WTC11 (cell line): ENCODE measurements at regions not wholly inside any gene's neighbourhood (a gene's known extent, or its start where the extent isn't known, plus 50 kb on each side); places are given as distances from the start of the nearest gene placed in this dataset.

ENCODE experiments used
- ATAC-seq: fragments of 200-7000 bp; cut with Tn5 transposase; 2 replicates; pipeline ENCODE4 v1.10.0; 2021; ENCODE audit warnings: mild to moderate bottlenecking, moderate library complexity
- CTCF ChIA-PET: fragments of 300-600 bp; sonication (Branson Sonifier 250); formaldehyde crosslinking; loops from one replicate; lab custom pipeline; 2021; ENCODE audit warnings: antibody characterized with exemption; lab: Charles Lee
- POLR2A ChIA-PET: fragments of 350-600 bp; sonication (Branson Sonifier 250); formaldehyde crosslinking; loops from one replicate; lab custom pipeline; 2021; ENCODE audit warnings: antibody characterized with exemption; lab: Charles Lee
- DNase-seq: peaks from one replicate; pipeline ENCODE4 v3.0.0; 2021; ENCODE audit warnings: low spot score
- H3K27ac Mint-ChIP-seq: 2 replicates; pipeline ENCODE4 v1.8.0; 2021; ENCODE audit warnings: mixed read lengths
- H3K27me3 Mint-ChIP-seq: 2 replicates; pipeline ENCODE4 v1.8.0; 2021; ENCODE audit warnings: low read depth, mild to moderate bottlenecking, moderate library complexity, mixed read lengths
- H3K36me3 Mint-ChIP-seq: 2 replicates; pipeline ENCODE4 v1.8.0; 2021; ENCODE audit warnings: mixed read lengths
- H3K4me1 Mint-ChIP-seq: 2 replicates; pipeline ENCODE4 v1.8.0; 2022; ENCODE audit warnings: mixed read lengths
- H3K4me3 Mint-ChIP-seq: 2 replicates; pipeline ENCODE4 v1.8.0; 2021; ENCODE audit warnings: mild to moderate bottlenecking, moderate library complexity, mixed read lengths
- H3K9me3 Mint-ChIP-seq: 2 replicates; pipeline ENCODE4 v1.8.0; 2021; ENCODE audit warnings: mixed read lengths
- FOXK1 ChIP-seq: sonication (generic); formaldehyde crosslinking; IDR thresholded peaks from 2 replicates; pipeline ENCODE4 v1.8.0; 2022; ENCODE audit warnings: mild to moderate bottlenecking, moderate library complexity, missing genetic modification reagents
- GTF2I ChIP-seq: fragments of 250-450 bp; sonication (Bioruptor Pico); conservative IDR thresholded peaks from 2 replicates; pipeline ENCODE4 v1.4.0; 2021; ENCODE audit warnings: mild to moderate bottlenecking
- KAT7 ChIP-seq: sonication (generic); formaldehyde crosslinking; IDR thresholded peaks from 2 replicates; pipeline ENCODE4 v1.8.1; 2023; ENCODE audit warnings: missing genetic modification reagents, mild to moderate bottlenecking, borderline replicate concordance
- MXD4 ChIP-seq: fragments of 250-450 bp; sonication (Bioruptor Pico); IDR thresholded peaks from 2 replicates; pipeline ENCODE4 v1.8.0; 2021; ENCODE audit warnings: mild to moderate bottlenecking, moderate library complexity, borderline replicate concordance
- NFATC4 ChIP-seq: fragments of 250-450 bp; sonication (Bioruptor Pico); IDR thresholded peaks from 2 replicates; pipeline ENCODE4 v1.9.0; 2021; ENCODE audit warnings: mild to moderate bottlenecking
- OVOL2 ChIP-seq: fragments of 250-450 bp; sonication (Bioruptor Pico); IDR thresholded peaks from 2 replicates; pipeline ENCODE4 v1.9.0; 2021; ENCODE audit warnings: mild to moderate bottlenecking, borderline replicate concordance
- RELA ChIP-seq: sonication (generic); formaldehyde crosslinking; IDR thresholded peaks from 2 replicates; pipeline ENCODE4 v1.8.1; 2022; ENCODE audit warnings: missing genetic modification reagents, mild to moderate bottlenecking, borderline replicate concordance
- SMAD3 ChIP-seq: sonication (generic); formaldehyde crosslinking; IDR thresholded peaks from 2 replicates; pipeline ENCODE4 v1.8.0; 2022; ENCODE audit warnings: missing genetic modification reagents, mild to moderate bottlenecking, borderline replicate concordance
- SOX15 ChIP-seq: fragments of 250-450 bp; sonication (Bioruptor Pico); IDR thresholded peaks from 2 replicates; pipeline ENCODE4 v1.9.0; 2021; ENCODE audit warnings: mild to moderate bottlenecking
- TEAD1 ChIP-seq: sonication (generic); formaldehyde crosslinking; IDR thresholded peaks from 2 replicates; pipeline ENCODE4 v1.8.0; 2022; ENCODE audit warnings: mild to moderate bottlenecking, missing genetic modification reagents
- TEAD4 ChIP-seq: sonication (generic); formaldehyde crosslinking; IDR thresholded peaks from 2 replicates; pipeline ENCODE4 v1.8.0; 2022; ENCODE audit warnings: mild to moderate bottlenecking, missing genetic modification reagents
- TP53 ChIP-seq: sonication (generic); formaldehyde crosslinking; IDR thresholded peaks from 2 replicates; pipeline ENCODE4 v1.8.1; 2023; ENCODE audit warnings: mild to moderate bottlenecking, missing genetic modification reagents
- ZNF232 ChIP-seq: sonication (generic); formaldehyde crosslinking; IDR thresholded peaks from 2 replicates; pipeline ENCODE4 v1.8.0; 2022; ENCODE audit warnings: mild to moderate bottlenecking, missing genetic modification reagents
- ZNF317 ChIP-seq: sonication (generic); formaldehyde crosslinking; IDR thresholded peaks from 2 replicates; pipeline ENCODE4 v1.8.1; 2023; ENCODE audit warnings: low read depth, mild to moderate bottlenecking, moderate library complexity, missing genetic modification reagents, borderline replicate concordance
- ZNF416 ChIP-seq: fragments of 250-450 bp; sonication (Bioruptor Pico); IDR thresholded peaks from 2 replicates; pipeline ENCODE4 v1.9.0; 2021; ENCODE audit warnings: mild to moderate bottlenecking, inconsistent platforms
- TF ChIP-seq, protein P1 (sequence below): sonication (generic); formaldehyde crosslinking; IDR thresholded peaks from 2 replicates; pipeline ENCODE4 v1.8.1; 2023; ENCODE audit warnings: mild to moderate bottlenecking, missing genetic modification reagents, borderline replicate concordance
- TF ChIP-seq, protein P2 (sequence below): sonication (generic); formaldehyde crosslinking; IDR thresholded peaks from 2 replicates; pipeline ENCODE4 v1.8.1; 2023; ENCODE audit warnings: mild to moderate bottlenecking, missing genetic modification reagents
- TF ChIP-seq, protein P3 (sequence below): sonication (generic); formaldehyde crosslinking; conservative IDR thresholded peaks from 2 replicates; pipeline ENCODE4 v1.8.1; 2023; ENCODE audit warnings: mild to moderate bottlenecking, low read depth, missing genetic modification reagents, moderate library complexity
- TF ChIP-seq, protein P4 (sequence below): sonication (generic); formaldehyde crosslinking; IDR thresholded peaks from 2 replicates; pipeline ENCODE4 v1.8.1; 2022; ENCODE audit warnings: low read depth, missing genetic modification reagents, borderline replicate concordance
- TF ChIP-seq, protein P5 (sequence below): sonication (generic); formaldehyde crosslinking; IDR thresholded peaks from 2 replicates; pipeline ENCODE4 v1.8.1; 2023; ENCODE audit warnings: mild to moderate bottlenecking, moderate library complexity, missing genetic modification reagents
- TF ChIP-seq, protein P6 (sequence below): sonication (generic); formaldehyde crosslinking; IDR thresholded peaks from 2 replicates; pipeline ENCODE4 v1.8.1; 2022; ENCODE audit warnings: mild to moderate bottlenecking, missing genetic modification reagents, moderate library complexity, borderline replicate concordance

DNA sequence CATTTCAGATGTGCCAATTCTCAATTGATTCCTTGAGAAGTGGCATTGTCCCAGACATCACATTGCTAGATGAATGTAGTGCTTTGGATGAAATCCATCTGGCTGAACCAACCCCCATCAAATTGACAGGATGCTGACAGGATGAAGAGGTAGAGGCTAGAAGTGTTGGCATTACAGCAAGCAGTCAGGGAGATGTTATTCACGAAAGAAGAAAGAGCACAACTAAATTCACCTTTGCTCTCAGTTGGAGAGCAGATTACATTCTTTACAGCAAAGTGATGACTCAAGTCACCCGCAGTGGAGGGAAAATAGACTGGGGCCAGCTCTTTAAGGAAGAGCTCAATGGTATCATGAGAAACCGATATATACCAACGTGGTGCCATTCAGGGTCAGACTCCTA, 259.6 kb downstream of the C4orf33 start (continued):
- TF ChIP-seq, protein P1, sequence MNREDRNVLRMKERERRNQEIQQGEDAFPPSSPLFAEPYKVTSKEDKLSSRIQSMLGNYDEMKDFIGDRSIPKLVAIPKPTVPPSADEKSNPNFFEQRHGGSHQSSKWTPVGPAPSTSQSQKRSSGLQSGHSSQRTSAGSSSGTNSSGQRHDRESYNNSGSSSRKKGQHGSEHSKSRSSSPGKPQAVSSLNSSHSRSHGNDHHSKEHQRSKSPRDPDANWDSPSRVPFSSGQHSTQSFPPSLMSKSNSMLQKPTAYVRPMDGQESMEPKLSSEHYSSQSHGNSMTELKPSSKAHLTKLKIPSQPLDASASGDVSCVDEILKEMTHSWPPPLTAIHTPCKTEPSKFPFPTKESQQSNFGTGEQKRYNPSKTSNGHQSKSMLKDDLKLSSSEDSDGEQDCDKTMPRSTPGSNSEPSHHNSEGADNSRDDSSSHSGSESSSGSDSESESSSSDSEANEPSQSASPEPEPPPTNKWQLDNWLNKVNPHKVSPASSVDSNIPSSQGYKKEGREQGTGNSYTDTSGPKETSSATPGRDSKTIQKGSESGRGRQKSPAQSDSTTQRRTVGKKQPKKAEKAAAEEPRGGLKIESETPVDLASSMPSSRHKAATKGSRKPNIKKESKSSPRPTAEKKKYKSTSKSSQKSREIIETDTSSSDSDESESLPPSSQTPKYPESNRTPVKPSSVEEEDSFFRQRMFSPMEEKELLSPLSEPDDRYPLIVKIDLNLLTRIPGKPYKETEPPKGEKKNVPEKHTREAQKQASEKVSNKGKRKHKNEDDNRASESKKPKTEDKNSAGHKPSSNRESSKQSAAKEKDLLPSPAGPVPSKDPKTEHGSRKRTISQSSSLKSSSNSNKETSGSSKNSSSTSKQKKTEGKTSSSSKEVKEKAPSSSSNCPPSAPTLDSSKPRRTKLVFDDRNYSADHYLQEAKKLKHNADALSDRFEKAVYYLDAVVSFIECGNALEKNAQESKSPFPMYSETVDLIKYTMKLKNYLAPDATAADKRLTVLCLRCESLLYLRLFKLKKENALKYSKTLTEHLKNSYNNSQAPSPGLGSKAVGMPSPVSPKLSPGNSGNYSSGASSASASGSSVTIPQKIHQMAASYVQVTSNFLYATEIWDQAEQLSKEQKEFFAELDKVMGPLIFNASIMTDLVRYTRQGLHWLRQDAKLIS, result no peak
- no peak for TF ChIP-seq KAT7
- no peak for TF ChIP-seq ZNF317 (CRISPR knock-in tag)
- TF ChIP-seq SOX15, result no peak
- no peak for TF ChIP-seq TEAD1 (CRISPR knock-in tag)
- TF ChIP-seq, all 79 proteins: peak for 0

DNA sequence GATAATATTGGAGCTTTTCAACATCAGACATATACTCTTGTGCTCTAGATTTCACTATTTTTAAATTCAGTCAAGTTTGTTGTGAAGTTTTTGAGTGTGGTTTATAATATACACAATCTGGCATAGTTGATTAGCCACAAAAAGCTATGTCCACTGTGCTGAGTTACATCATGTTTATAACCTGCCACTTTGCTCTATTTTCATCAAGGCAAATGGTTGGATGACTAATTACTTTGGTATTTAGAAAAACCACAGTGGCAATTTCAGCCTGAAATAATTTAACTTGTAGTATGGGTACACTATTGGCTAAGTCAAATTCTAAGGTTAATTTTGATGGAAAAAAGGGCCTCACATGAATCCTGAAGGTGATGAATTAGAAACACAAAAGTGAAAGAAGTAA, 262.6 kb downstream of the C4orf33 start:
- H3K36me3 Mint-ChIP-seq, result no peaks in the 10 kb centered on the region
- TF ChIP-seq, protein P2, sequence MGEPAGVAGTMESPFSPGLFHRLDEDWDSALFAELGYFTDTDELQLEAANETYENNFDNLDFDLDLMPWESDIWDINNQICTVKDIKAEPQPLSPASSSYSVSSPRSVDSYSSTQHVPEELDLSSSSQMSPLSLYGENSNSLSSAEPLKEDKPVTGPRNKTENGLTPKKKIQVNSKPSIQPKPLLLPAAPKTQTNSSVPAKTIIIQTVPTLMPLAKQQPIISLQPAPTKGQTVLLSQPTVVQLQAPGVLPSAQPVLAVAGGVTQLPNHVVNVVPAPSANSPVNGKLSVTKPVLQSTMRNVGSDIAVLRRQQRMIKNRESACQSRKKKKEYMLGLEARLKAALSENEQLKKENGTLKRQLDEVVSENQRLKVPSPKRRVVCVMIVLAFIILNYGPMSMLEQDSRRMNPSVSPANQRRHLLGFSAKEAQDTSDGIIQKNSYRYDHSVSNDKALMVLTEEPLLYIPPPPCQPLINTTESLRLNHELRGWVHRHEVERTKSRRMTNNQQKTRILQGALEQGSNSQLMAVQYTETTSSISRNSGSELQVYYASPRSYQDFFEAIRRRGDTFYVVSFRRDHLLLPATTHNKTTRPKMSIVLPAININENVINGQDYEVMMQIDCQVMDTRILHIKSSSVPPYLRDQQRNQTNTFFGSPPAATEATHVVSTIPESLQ, result no peak
- no peak for TF ChIP-seq FOXK1 (CRISPR knock-in tag)
- TF ChIP-seq TP53 (CRISPR knock-in tag), result no peak
- TF ChIP-seq, protein P3, sequence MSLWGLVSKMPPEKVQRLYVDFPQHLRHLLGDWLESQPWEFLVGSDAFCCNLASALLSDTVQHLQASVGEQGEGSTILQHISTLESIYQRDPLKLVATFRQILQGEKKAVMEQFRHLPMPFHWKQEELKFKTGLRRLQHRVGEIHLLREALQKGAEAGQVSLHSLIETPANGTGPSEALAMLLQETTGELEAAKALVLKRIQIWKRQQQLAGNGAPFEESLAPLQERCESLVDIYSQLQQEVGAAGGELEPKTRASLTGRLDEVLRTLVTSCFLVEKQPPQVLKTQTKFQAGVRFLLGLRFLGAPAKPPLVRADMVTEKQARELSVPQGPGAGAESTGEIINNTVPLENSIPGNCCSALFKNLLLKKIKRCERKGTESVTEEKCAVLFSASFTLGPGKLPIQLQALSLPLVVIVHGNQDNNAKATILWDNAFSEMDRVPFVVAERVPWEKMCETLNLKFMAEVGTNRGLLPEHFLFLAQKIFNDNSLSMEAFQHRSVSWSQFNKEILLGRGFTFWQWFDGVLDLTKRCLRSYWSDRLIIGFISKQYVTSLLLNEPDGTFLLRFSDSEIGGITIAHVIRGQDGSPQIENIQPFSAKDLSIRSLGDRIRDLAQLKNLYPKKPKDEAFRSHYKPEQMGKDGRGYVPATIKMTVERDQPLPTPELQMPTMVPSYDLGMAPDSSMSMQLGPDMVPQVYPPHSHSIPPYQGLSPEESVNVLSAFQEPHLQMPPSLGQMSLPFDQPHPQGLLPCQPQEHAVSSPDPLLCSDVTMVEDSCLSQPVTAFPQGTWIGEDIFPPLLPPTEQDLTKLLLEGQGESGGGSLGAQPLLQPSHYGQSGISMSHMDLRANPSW (CRISPR knock-in tag), result no peak
- TF ChIP-seq MXD4 (CRISPR knock-in tag), result no peak
- TF ChIP-seq ZNF232, result no peak
- TF ChIP-seq GTF2I (CRISPR knock-in tag), result no peak
- TF ChIP-seq, protein P4, sequence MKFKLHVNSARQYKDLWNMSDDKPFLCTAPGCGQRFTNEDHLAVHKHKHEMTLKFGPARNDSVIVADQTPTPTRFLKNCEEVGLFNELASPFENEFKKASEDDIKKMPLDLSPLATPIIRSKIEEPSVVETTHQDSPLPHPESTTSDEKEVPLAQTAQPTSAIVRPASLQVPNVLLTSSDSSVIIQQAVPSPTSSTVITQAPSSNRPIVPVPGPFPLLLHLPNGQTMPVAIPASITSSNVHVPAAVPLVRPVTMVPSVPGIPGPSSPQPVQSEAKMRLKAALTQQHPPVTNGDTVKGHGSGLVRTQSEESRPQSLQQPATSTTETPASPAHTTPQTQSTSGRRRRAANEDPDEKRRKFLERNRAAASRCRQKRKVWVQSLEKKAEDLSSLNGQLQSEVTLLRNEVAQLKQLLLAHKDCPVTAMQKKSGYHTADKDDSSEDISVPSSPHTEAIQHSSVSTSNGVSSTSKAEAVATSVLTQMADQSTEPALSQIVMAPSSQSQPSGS (CRISPR knock-in tag), result no peak
- TF ChIP-seq OVOL2 (CRISPR knock-in tag), result no peak
- TF ChIP-seq, protein P5, sequence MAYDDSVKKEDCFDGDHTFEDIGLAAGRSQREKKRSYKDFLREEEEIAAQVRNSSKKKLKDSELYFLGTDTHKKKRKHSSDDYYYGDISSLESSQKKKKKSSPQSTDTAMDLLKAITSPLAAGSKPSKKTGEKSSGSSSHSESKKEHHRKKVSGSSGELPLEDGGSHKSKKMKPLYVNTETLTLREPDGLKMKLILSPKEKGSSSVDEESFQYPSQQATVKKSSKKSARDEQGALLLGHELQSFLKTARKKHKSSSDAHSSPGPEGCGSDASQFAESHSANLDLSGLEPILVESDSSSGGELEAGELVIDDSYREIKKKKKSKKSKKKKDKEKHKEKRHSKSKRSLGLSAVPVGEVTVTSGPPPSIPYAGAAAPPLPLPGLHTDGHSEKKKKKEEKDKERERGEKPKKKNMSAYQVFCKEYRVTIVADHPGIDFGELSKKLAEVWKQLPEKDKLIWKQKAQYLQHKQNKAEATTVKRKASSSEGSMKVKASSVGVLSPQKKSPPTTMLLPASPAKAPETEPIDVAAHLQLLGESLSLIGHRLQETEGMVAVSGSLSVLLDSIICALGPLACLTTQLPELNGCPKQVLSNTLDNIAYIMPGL (CRISPR knock-in tag), result no peak
- no peak for TF ChIP-seq NFATC4 (CRISPR knock-in tag)
- TF ChIP-seq SMAD3 (CRISPR knock-in tag), result no peak
- TF ChIP-seq ZNF416 (CRISPR knock-in tag), result no peak
- TF ChIP-seq, protein P6, sequence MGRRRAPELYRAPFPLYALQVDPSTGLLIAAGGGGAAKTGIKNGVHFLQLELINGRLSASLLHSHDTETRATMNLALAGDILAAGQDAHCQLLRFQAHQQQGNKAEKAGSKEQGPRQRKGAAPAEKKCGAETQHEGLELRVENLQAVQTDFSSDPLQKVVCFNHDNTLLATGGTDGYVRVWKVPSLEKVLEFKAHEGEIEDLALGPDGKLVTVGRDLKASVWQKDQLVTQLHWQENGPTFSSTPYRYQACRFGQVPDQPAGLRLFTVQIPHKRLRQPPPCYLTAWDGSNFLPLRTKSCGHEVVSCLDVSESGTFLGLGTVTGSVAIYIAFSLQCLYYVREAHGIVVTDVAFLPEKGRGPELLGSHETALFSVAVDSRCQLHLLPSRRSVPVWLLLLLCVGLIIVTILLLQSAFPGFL, result no peak
- no peak for TF ChIP-seq RELA (CRISPR knock-in tag)
- no peak for TF ChIP-seq TEAD4 (CRISPR knock-in tag)
- ChIA-PET POLR2A (no interaction called here), CTCF (no interaction called here)
- no peak overlapping the region for H3K27ac Mint-ChIP-seq
- no peak for ATAC-seq
- DNase-seq, result no peak
- no peaks in the 10 kb centered on the region for H3K27me3 Mint-ChIP-seq
- H3K4me3 Mint-ChIP-seq, result no peak overlapping the region
- H3K4me1 Mint-ChIP-seq, result peaks cover 18% of the 10 kb centered on the region
- H3K9me3 Mint-ChIP-seq, result no peaks in the 10 kb centered on the region
